ENCODE measurements at regions not wholly inside any gene's neighbourhood (a gene's known extent, or its start where the extent isn't known, plus 50 kb on each side); places are given as distances from the start of the nearest gene placed in this dataset.

DNA sequence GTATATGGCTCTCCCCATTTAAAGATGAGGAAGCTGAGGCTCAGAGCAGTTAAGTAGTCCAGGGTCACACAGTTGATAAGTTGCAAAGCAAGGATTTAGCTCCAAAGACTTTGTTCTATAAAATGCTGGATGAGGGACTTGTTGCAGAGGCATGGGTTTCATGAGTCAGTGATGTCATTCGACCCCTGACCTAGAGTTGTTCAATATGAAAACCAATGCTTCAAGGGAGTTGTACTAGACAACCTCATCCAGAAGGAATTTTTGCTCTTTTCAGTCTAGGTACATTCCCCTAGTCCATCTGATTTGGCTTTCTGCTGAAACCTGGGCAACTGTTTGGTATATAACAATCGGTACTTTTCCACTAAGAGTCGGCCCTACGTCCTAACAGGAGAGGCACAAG is 550.4 kb downstream of the EBF1 start:
- TF ChIP-seq POLR2A (IDR thresholded peaks at IDR 0.05; ENCODE audit: low read depth, low read length) (no peak), POLR2AphosphoS5 (IDR thresholded peaks at IDR 0.05; ENCODE audit: low read depth, low read length) (no peak), TAF1 (IDR thresholded peaks at IDR 0.05; ENCODE audit: borderline replicate concordance, low read depth, low read length) (no peak)
- FAIRE-seq (no peak), DNase-seq (ENCODE audit: insufficient read length) (no peak)

DNA sequence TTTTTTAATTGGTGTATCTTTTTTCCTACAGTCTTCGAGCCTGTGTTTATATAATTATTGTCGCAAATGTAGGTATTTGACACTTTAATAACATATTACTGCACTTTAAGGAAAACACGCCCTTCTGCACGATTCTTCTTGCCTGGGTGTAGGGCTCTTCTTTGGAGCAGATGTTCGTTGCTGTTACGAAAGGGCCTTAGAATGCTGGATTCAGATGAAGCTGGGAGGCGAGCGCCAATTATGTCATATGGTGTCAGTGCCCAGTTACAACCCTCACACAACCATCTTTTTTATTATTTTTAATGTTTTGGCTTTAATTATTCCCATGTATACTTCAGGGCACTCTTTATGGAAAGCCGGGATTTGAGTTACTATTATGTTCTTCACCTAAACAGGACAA is 553.0 kb downstream of the EBF1 start:
- no peak for TF ChIP-seq POLR2A (IDR thresholded peaks at IDR 0.05; ENCODE audit: low read depth, low read length)
- FAIRE-seq (no peak), DNase-seq (ENCODE audit: insufficient read length) (no peak)

DNA sequence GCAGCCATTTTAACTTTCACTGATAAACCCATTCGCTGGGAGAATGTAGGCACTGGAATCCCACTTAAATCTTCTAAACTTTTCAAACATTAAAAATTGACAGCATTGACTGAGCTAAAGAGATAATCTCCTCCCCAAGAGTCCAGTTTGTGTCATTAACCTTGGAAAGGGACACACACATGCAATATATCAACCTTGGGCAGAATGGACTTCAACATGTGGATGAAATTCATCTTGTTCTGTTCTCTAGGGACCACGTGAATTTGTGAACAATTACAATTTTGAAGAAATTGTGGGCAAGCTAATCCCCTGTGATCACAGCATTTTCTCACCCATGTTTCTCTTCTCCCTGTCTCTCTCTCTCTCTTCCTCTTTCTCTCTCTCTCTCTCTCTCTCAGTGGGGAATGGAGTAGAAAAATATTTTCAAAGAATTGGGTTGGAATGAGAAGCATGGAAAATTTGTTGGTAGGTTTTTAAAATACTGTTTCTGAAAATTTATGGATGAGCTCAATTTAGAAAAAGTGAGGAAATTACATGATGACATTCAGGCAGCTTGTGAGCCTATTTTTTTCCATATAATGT is 553.7 kb downstream of the EBF1 start:
- TF ChIP-seq TAF1 (IDR thresholded peaks at IDR 0.05; ENCODE audit: borderline replicate concordance, low read depth, low read length): no peak
- DNase-seq (ENCODE audit: insufficient read length): no peak

DNA sequence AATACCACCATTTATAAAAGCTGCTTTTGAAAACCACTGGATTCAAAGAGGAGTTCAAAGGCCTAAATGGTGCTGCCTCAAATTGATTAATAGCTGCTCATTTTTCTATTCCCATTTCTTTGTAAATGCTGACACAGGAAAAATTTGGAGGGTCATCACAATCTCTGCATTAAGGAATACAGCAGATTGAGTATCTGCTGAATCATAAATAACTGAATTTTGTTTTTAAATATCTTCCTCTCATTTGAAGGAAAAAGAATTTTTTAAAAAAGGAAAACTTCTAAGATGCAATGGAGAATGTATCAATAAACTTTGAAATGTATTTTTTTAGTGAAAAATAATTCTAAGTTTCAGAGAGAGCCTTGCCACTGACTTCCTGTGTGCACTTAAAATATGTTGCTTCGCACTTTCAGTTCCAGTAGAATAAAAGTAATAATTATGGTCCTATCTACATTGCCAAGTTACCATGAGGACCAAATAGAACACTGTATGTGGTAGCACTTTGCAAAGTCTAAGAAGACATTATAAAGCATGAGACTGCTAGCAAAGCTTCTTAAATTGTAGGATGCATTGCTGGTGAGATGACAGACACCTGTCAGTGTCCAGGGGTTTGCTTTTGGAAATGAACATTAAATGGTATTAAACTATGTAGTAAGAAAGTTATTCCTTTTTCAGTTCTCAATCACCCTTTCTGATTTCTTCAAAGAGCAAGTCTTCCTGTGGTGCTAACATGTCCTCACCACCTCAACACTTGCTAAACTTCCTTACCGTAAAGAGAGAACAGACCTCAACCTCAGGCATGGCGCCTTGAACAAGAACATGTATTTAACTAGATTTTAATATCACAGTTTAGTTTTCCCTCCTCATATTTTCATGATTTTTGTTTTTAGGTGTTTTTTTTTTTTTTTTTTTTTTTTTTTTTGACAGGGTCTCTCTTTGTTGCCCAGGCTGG is 555.1 kb downstream of the EBF1 start:
- DNase-seq (ENCODE audit: insufficient read length) (no peak), FAIRE-seq (no peak)
- no peak for TF ChIP-seq POLR2AphosphoS5 (IDR thresholded peaks at IDR 0.05; ENCODE audit: low read depth, low read length)
- no peak for TF ChIP-seq TAF1 (IDR thresholded peaks at IDR 0.05; ENCODE audit: borderline replicate concordance, low read depth, low read length)
- no peak for TF ChIP-seq POLR2A (IDR thresholded peaks at IDR 0.05; ENCODE audit: low read depth, low read length)

More for the DNA sequence above, 553.7 kb downstream of the EBF1 start:
- no peak for FAIRE-seq

DNA sequence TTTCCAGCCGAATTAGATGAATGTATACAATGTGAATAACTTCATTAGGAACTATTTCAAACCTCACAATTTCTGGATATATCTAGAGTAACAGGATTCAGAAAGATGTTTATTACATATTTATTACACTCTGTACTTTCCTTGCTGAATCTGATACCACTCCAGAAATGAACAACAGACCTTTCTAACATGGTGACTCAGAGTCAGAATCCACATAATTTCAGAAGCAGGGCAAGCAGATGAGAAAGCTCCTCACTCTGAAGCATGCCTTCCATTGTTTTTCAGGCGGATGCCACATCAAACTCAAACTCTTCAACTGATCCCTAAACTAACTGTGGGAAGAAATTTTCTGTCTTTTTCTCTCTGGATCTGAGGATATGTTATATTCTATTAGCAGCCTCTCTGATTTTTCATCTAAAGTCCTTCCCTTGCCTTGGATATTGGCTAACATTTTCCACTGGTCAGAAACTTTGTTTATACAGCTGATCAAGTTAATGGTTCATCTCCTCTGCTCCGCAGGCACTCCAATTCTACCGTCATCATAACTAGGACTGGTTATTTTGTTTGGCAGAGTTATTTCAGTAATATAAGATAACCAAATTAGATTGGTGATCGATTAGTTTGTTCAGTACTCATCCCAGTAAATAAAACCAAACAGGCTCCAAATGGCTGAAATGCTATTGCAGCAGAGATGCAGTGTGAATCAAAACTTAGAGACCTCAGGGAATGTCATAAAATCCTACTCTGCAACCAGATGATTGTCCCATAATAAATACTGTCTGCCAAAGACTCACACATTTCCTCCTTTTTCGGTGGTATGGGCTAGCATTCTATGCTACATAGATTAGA is 556.0 kb downstream of the EBF1 start:
- FAIRE-seq (peak; percentile 9), DNase-seq (ENCODE audit: insufficient read length) (no peak)
- TF ChIP-seq POLR2A (IDR thresholded peaks at IDR 0.05; ENCODE audit: low read depth, low read length) (no peak), TAF1 (IDR thresholded peaks at IDR 0.05; ENCODE audit: borderline replicate concordance, low read depth, low read length) (no peak)

DNA sequence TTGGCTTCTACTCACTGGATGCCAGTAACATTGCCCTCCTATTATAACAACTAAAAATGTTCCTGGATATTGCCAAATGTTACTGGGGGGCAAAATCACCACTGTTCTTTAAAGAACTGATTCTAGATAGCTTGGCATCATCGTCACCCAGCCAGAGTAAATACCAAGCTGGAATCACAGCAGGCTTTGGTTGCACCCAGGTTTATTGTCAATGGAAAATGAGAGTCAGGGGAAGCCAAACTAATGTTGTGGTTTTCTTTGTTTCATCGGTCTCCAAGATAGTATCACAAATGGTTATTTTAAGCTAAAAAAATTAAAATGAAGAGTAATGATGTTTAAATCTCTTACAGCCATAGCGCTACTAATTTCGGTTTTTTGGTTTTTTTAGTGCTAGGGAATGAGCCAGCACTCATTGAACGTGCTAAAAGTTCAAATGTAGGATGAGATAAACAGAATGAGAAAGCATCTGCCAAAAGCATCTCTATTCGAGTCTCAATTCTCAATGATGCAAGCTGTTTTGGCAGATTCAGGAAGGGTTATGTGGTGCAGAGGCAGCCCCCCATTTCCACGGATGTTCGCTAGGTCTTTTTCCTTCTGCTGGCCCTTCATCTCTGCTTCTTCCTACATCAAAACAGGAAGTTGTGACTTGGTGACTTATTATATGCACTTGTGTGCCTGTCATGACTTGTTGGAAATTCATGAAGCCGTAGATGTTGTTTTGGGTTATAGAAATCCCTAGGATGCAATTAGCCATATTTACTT is 558.0 kb downstream of the EBF1 start:
- FAIRE-seq (no peak), DNase-seq (ENCODE audit: insufficient read length) (no peak)
- no peak for TF ChIP-seq POLR2A (IDR thresholded peaks at IDR 0.05; ENCODE audit: low read depth, low read length)
- TF ChIP-seq TAF1 (IDR thresholded peaks at IDR 0.05; ENCODE audit: borderline replicate concordance, low read depth, low read length): no peak
- TF ChIP-seq POLR2AphosphoS5 (IDR thresholded peaks at IDR 0.05; ENCODE audit: low read depth, low read length): no peak

DNA sequence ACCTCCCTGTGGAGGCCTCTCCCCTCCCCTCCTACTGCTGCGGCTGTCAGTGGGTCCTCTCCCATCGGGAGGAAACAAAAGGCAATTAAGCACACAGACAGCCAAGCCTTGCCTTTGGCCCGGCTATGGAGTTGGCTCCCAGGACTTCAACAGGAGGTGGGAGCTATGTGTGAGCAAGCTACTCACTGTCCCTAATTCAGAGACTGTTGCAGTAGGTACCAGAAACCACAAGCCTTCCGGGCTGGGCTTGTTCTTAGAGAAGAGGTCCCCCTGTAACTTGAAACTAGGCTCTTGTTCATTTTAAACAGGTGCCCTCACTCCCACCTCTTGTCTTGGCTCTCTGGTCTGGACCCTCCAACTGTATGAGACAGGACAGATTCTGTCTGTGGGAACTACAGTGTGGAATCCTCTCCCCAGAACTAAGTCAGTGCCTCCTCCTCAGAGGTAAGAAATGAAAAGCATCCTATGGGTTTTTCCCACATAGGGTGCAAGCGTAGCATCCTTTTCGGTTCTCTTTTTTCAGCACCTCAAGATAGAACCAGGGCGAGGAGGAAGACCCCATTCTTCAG is 561.1 kb downstream of the EBF1 start:
- FAIRE-seq (peak; percentile 66), DNase-seq (ENCODE audit: insufficient read length) (no peak)
- TF ChIP-seq POLR2A (IDR thresholded peaks at IDR 0.05; ENCODE audit: low read depth, low read length) (no peak), TAF1 (IDR thresholded peaks at IDR 0.05; ENCODE audit: borderline replicate concordance, low read depth, low read length) (no peak), POLR2AphosphoS5 (IDR thresholded peaks at IDR 0.05; ENCODE audit: low read depth, low read length) (no peak)

GRCh38 chr5:158537366-158537765 is 562.4 kb downstream of the EBF1 start:
- DNase-seq (ENCODE audit: insufficient read length) (no peak), FAIRE-seq (no peak)
- TF ChIP-seq TAF1 (IDR thresholded peaks at IDR 0.05; ENCODE audit: borderline replicate concordance, low read depth, low read length): no peak
- no peak for TF ChIP-seq POLR2AphosphoS5 (IDR thresholded peaks at IDR 0.05; ENCODE audit: low read depth, low read length)
- TF ChIP-seq POLR2A (IDR thresholded peaks at IDR 0.05; ENCODE audit: low read depth, low read length): no peak

GRCh38 chr5:158534203-158534602 is 565.5 kb downstream of the EBF1 start:
- DNase-seq (ENCODE audit: insufficient read length) (no peak), FAIRE-seq (no peak)
- TF ChIP-seq TAF1 (IDR thresholded peaks at IDR 0.05; ENCODE audit: borderline replicate concordance, low read depth, low read length): no peak
- no peak for TF ChIP-seq POLR2A (IDR thresholded peaks at IDR 0.05; ENCODE audit: low read depth, low read length)
- TF ChIP-seq POLR2AphosphoS5 (IDR thresholded peaks at IDR 0.05; ENCODE audit: low read depth, low read length): no peak

DNA sequence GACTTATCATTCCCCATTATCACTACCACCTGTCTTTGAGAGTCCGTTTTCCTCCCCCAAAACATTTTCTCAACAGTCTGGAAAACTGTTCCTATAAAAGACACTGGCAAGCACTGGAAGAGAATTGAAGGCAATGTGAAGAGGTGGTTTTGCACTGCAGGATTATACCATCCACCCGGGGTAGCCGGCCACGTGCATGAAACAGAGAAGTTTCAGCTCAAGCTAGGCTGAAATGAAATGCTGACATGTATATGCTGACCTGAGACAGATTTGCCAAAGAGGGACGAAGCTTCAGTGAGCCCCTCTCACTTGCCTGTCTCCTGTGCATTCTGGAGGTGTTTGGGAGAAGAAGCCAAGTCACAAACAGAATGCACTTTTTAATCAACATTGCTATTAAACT is 567.0 kb downstream of the EBF1 start:
- DNase-seq (ENCODE audit: insufficient read length) (no peak), FAIRE-seq (no peak)
- no peak for TF ChIP-seq POLR2AphosphoS5 (IDR thresholded peaks at IDR 0.05; ENCODE audit: low read depth, low read length)
- no peak for TF ChIP-seq POLR2A (IDR thresholded peaks at IDR 0.05; ENCODE audit: low read depth, low read length)
- no peak for TF ChIP-seq TAF1 (IDR thresholded peaks at IDR 0.05; ENCODE audit: borderline replicate concordance, low read depth, low read length)

GRCh38 chr5:158531860-158532259 is 567.9 kb downstream of the EBF1 start:
- FAIRE-seq (no peak), DNase-seq (ENCODE audit: insufficient read length) (no peak)
- no peak for TF ChIP-seq POLR2AphosphoS5 (IDR thresholded peaks at IDR 0.05; ENCODE audit: low read depth, low read length)
- TF ChIP-seq TAF1 (IDR thresholded peaks at IDR 0.05; ENCODE audit: borderline replicate concordance, low read depth, low read length): no peak
- TF ChIP-seq POLR2A (IDR thresholded peaks at IDR 0.05; ENCODE audit: low read depth, low read length): no peak

All from GM12892 (cell line).